GM18870 (cell line): ENCODE measurements at regions not wholly inside any gene's neighbourhood (a gene's known extent, or its start where the extent isn't known, plus 50 kb on each side); places are given as distances from the start of the nearest gene placed in this dataset.
"Not testable (repeated sequence)": the region's sequence is repeated elsewhere in the genome, so short reads cannot be mapped to it uniquely, and the experiment has no call there.

Experiments
- ATAC-seq: cut with Tn5 transposase; IDR thresholded peaks from one replicate; pipeline ENCODE4 v1.9.1; 2021; ENCODE audit warnings: moderate library complexity; ENCODE audit not compliant: unreplicated experiment

GRCh38 chr10:9061871-9062270 is 1007.4 kb downstream of the GATA3 start:
- ATAC-seq, result no peak

GRCh38 chr10:9066152-9066551 is 1011.7 kb downstream of the GATA3 start:
- ATAC-seq, result no peak

GRCh38 chr10:9068003-9068402 is 1013.5 kb downstream of the GATA3 start:
- ATAC-seq, result no peak

GRCh38 chr10:9069136-9069535 is 1014.6 kb downstream of the GATA3 start:
- no peak for ATAC-seq

- no peak for ATAC-seq
Observed at GRCh38 chr10:9075420-9075819, 1020.9 kb downstream of the GATA3 start.

GRCh38 chr10:9076066-9076465 is 1021.6 kb downstream of the GATA3 start:
- ATAC-seq, result no peak

- no peak for ATAC-seq
Observed at GRCh38 chr10:9081253-9081652, 1026.8 kb downstream of the GATA3 start.

- ATAC-seq, result no peak
Observed at GRCh38 chr10:9081961-9082360, 1027.5 kb downstream of the GATA3 start.

GRCh38 chr10:9091530-9092093 is 1037.1 kb downstream of the GATA3 start:
- ATAC-seq, result no peak

GRCh38 chr10:9096288-9096687 is 1041.8 kb downstream of the GATA3 start:
- ATAC-seq, result no peak

GRCh38 chr10:9097206-9097990 is 1042.9 kb downstream of the GATA3 start:
- ATAC-seq, result no peak

GRCh38 chr10:9097991-9098306 is 1043.5 kb downstream of the GATA3 start:
- no peak for ATAC-seq

GRCh38 chr10:9102026-9102425 is 1047.5 kb downstream of the GATA3 start:
- no peak for ATAC-seq

GRCh38 chr10:9103301-9103700 is 1048.8 kb downstream of the GATA3 start:
- no peak for ATAC-seq

- no peak for ATAC-seq
Observed at GRCh38 chr10:9111976-9112375, 1057.5 kb downstream of the GATA3 start.

- ATAC-seq, result no peak
Observed at GRCh38 chr10:9126728-9127127, 1072.2 kb downstream of the GATA3 start.

GRCh38 chr10:9137368-9137767 is 1082.9 kb downstream of the GATA3 start:
- no peak for ATAC-seq

- ATAC-seq, result not testable (repeated sequence)
Observed at GRCh38 chr10:9138829-9139228, 1084.3 kb downstream of the GATA3 start.

- ATAC-seq, result no peak
Observed at GRCh38 chr10:9140373-9140772, 1085.9 kb downstream of the GATA3 start.

GRCh38 chr10:9147475-9147874 is 1093.0 kb downstream of the GATA3 start:
- ATAC-seq, result no peak

GRCh38 chr10:9149134-9149533 is 1094.6 kb downstream of the GATA3 start:
- ATAC-seq, result no peak

- not testable (repeated sequence) for ATAC-seq
Observed at GRCh38 chr10:9153057-9153456, 1098.6 kb downstream of the GATA3 start.

GRCh38 chr10:9157656-9158055 is 1103.2 kb downstream of the GATA3 start:
- no peak for ATAC-seq
